ENCODE measurements at regions not wholly inside any gene's neighbourhood (a gene's known extent, or its start where the extent isn't known, plus 50 kb on each side); places are given as distances from the start of the nearest gene placed in this dataset.
A peak's percentile ranks its signal among the peaks of the same experiment; 100 is the strongest.

- intact Hi-C loops (cut with micrococcal nuclease) = no loop called here
- POLR2A ChIA-PET = no interaction called here
- no peak for ATAC-seq (ENCODE audit: low read depth)
- TF ChIP-seq, protein P1, sequence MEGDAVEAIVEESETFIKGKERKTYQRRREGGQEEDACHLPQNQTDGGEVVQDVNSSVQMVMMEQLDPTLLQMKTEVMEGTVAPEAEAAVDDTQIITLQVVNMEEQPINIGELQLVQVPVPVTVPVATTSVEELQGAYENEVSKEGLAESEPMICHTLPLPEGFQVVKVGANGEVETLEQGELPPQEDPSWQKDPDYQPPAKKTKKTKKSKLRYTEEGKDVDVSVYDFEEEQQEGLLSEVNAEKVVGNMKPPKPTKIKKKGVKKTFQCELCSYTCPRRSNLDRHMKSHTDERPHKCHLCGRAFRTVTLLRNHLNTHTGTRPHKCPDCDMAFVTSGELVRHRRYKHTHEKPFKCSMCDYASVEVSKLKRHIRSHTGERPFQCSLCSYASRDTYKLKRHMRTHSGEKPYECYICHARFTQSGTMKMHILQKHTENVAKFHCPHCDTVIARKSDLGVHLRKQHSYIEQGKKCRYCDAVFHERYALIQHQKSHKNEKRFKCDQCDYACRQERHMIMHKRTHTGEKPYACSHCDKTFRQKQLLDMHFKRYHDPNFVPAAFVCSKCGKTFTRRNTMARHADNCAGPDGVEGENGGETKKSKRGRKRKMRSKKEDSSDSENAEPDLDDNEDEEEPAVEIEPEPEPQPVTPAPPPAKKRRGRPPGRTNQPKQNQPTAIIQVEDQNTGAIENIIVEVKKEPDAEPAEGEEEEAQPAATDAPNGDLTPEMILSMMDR (IDR thresholded peaks at IDR 0.05) = no peak
- no peak for DNase-seq
- H3K27me3 Mint-ChIP-seq = no peaks in the 10 kb centered on the region
- CTCF ChIA-PET = no interaction called here
- no peak overlapping the region for H3K27ac Mint-ChIP-seq
- H3K4me3 Mint-ChIP-seq = no peak overlapping the region
- H3K4me1 Mint-ChIP-seq = no peaks in the 10 kb centered on the region
- no peaks in the 10 kb centered on the region for H3K36me3 Mint-ChIP-seq (ENCODE audit: low read depth)
- no peaks in the 10 kb centered on the region for H3K9me3 Mint-ChIP-seq
Observed at GRCh38 chr14:106029959-106030358, 503.6 kb downstream of the TMEM121 start.

DNA sequence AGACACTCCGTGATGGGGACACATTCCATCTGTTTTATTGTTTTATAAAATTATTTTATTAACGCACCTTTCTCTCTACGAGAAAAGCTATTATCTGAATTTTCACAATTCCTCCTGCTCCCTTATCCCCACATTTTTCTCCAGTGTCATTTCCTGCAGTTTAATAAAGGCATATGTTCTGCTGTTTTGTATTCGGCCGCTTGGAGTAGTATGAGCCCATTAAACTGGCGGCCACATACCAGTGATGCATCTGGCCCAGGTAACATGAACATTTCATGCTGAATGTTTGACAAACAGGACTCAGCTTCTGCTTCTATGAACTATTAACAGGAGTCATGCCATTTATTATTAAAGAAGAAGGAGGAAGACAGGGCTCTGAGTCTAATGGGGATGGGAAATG lies 511.0 kb downstream of the TMEM121 start:
- ATAC-seq (ENCODE audit: low read depth) (no peak), DNase-seq (no peak)
- H3K9me3 Mint-ChIP-seq = no peaks in the 10 kb centered on the region
- no peaks in the 10 kb centered on the region for H3K27me3 Mint-ChIP-seq
- TF ChIP-seq, protein P1 (IDR thresholded peaks at IDR 0.05) = no peak
- H3K4me1 Mint-ChIP-seq = peaks cover 1% of the 10 kb centered on the region
- H3K4me3 Mint-ChIP-seq = no peak overlapping the region
- no peaks in the 10 kb centered on the region for H3K36me3 Mint-ChIP-seq (ENCODE audit: low read depth)
- intact Hi-C loops (cut with micrococcal nuclease) = loop anchor here (5.0 kb wide), 1 partner anchor 500 kb away; no protein-coding TSS in a partner anchor
- no peak overlapping the region for H3K27ac Mint-ChIP-seq
- POLR2A ChIA-PET = no interaction called here
- CTCF ChIA-PET = no interaction called here

- POLR2A ChIA-PET = interaction anchor here (1.6 kb wide), 1 partner anchor 176 kb away, joined by 6 read pairs; no protein-coding TSS in a partner anchor
- Mint-ChIP-seq H3K4me3 (peak overlapping the region; percentile 44), H3K36me3 (ENCODE audit: low read depth) (no peaks in the 10 kb centered on the region), H3K9me3 (no peaks in the 10 kb centered on the region), H3K27ac (no peak overlapping the region), H3K27me3 (no peaks in the 10 kb centered on the region), H3K4me1 (peaks cover 1% of the 10 kb centered on the region)
- no peak for DNase-seq
- TF ChIP-seq, protein P1 (IDR thresholded peaks at IDR 0.05) = no peak
- ATAC-seq (ENCODE audit: low read depth) = peak; percentile 40
- intact Hi-C loops (cut with micrococcal nuclease) = loop anchor here (5.0 kb wide), 1 partner anchor 501 kb away; no protein-coding TSS in a partner anchor
- CTCF ChIA-PET = no interaction called here
Observed at GRCh38 chr14:106038263-106038662, 511.9 kb downstream of the TMEM121 start.

GRCh38 chr14:106039400-106039799 lies 513.0 kb downstream of the TMEM121 start:
- POLR2A ChIA-PET = interaction anchor here (0.5 to 1.6 kb wide), 3 partner anchors 102 to 177 kb away, joined by 3 to 6 read pairs (median 4); no protein-coding TSS in a partner anchor
- TF ChIP-seq, protein P1 (IDR thresholded peaks at IDR 0.05) = no peak
- Mint-ChIP-seq H3K4me1 (peaks cover 4% of the 10 kb centered on the region), H3K9me3 (no peaks in the 10 kb centered on the region), H3K27me3 (no peaks in the 10 kb centered on the region), H3K27ac (no peak overlapping the region), H3K4me3 (no peak overlapping the region), H3K36me3 (ENCODE audit: low read depth) (no peaks in the 10 kb centered on the region)
- ATAC-seq (ENCODE audit: low read depth) = peak; percentile 82
- peak; percentile 24 for DNase-seq
- CTCF ChIA-PET = interaction anchor here (0.9 kb wide), 1 partner anchor 184 kb away, joined by 3 read pairs; no protein-coding TSS in a partner anchor
- intact Hi-C loops (cut with micrococcal nuclease) = loop anchor here (5.0 kb wide), 1 partner anchor 502 kb away; no protein-coding TSS in a partner anchor

GRCh38 chr14:106044515-106044914 lies 518.1 kb downstream of the TMEM121 start:
- H3K36me3 Mint-ChIP-seq (ENCODE audit: low read depth) = no peaks in the 10 kb centered on the region
- ChIA-PET CTCF (no interaction called here), POLR2A (no interaction called here)
- peak; percentile 29 for ATAC-seq (ENCODE audit: low read depth)
- H3K27ac Mint-ChIP-seq = peak overlapping the region; percentile 4
- no peaks in the 10 kb centered on the region for H3K27me3 Mint-ChIP-seq
- peaks cover 14% of the 10 kb centered on the region for H3K4me1 Mint-ChIP-seq
- intact Hi-C loops (cut with micrococcal nuclease) = no loop called here
- TF ChIP-seq, protein P1 (IDR thresholded peaks at IDR 0.05) = no peak
- H3K9me3 Mint-ChIP-seq = no peaks in the 10 kb centered on the region
- H3K4me3 Mint-ChIP-seq = peak overlapping the region; percentile 13
- no peak for DNase-seq
